Gastroesophageal sphincter (tissue), 4 donors: ENCODE measurements at regions not wholly inside any gene's neighbourhood (a gene's known extent, or its start where the extent isn't known, plus 50 kb on each side); places are given as distances from the start of the nearest gene placed in this dataset.
"Not testable (repeated sequence)": the region's sequence is repeated elsewhere in the genome, so short reads cannot be mapped to it uniquely, and the experiment has no call there.

Experiments used
- ATAC-seq: fragments of 150-250 bp; one replicate; pipeline ENCODE4 v1.9.1; 2016; ENCODE audit warnings: mild to moderate bottlenecking, moderate library complexity
- H3K27ac ChIP-seq, 4 donors: fragments of 200-600 bp; sonication (generic) in 3 of 4; 1 replicate in 3 of 4; 2 replicates in 1 of 4; pipeline ENCODE4 v1.5.1; 2016 to 2019
- H3K27me3 ChIP-seq: fragments of 200-600 bp; sonication (generic); one replicate; pipeline ENCODE4 v1.5.1; 2019
- H3K36me3 ChIP-seq, 2 donors: fragments of 200-600 bp; sonication (generic); one replicate each; pipeline ENCODE4 v1.5.1; 2019; ENCODE audit warnings: control low read depth in 1 of 2
- H3K4me1 ChIP-seq, 3 donors: fragments of 200-600 bp; sonication (generic); 1 replicate in 2 of 3; 2 replicates in 1 of 3; pipeline ENCODE4 v1.5.1; 2016 to 2019; ENCODE audit warnings: control low read depth in 2 of 3
- H3K4me3 ChIP-seq, 2 donors: fragments of 200-600 bp; sonication (generic); one replicate each; pipeline ENCODE4 v1.5.1; 2019; ENCODE audit warnings: mild to moderate bottlenecking in 1 of 2, moderate library complexity in 1 of 2
- H3K9me3 ChIP-seq, 3 donors: fragments of 200-600 bp; sonication (generic); one replicate each; pipeline ENCODE4 v1.5.1; 2017 to 2019; ENCODE audit warnings: control low read depth in 2 of 3
- EP300 ChIP-seq: sonication (generic); formaldehyde crosslinking; IDR thresholded peaks from one replicate; pipeline ENCODE4 v1.6.1; 2017; ENCODE audit warnings: antibody characterized with exemption, mild to moderate bottlenecking
- POLR2A ChIP-seq, 2 donors: fragments of 450-650 bp; IDR thresholded peaks; one replicate each; pipeline ENCODE4 v1.6.1; 2017; ENCODE audit warnings: antibody characterized with exemption in 2 of 2, mild to moderate bottlenecking in 2 of 2, moderate library complexity in 1 of 2
- POLR2AphosphoS5 ChIP-seq: sonication (generic); formaldehyde crosslinking; IDR thresholded peaks from one replicate; pipeline ENCODE4 v1.6.1; 2017; ENCODE audit warnings: antibody characterized with exemption
- WGBS, 2 donors: methylation state at CpG; one replicate each; pipeline ENCODE4 v1.1.5; 2018; ENCODE audit warnings: low coverage in 1 of 2; 5-methylcytosine and 5-hydroxymethylcytosine counted together
- TF ChIP-seq, protein P1 (sequence below), 4 experiments: fragments of 200-600 bp in 2 of 4; fragments of 450-650 bp in 2 of 4; sonication (generic) in 1 of 4; IDR thresholded peaks; one replicate each; pipeline ENCODE4 v1.5.1; 2017 to 2019; ENCODE audit warnings: antibody characterized with exemption in 4 of 4, mild to moderate bottlenecking in 2 of 4, moderate library complexity in 2 of 4

GRCh38 chr22:34623580-34623979 lies 442.4 kb upstream of the ISX start:
- no peaks in the 10 kb centered on the region for H3K4me1 ChIP-seq
- WGBS, 2 donors = 75 to 80% methylated on average over 2 of the region's 4 CpGs
- TF ChIP-seq POLR2AphosphoS5 (no peak), EP300 (no peak), POLR2A (IDR thresholded peaks at IDR 0.05) (no peak)
- TF ChIP-seq, protein P1, sequence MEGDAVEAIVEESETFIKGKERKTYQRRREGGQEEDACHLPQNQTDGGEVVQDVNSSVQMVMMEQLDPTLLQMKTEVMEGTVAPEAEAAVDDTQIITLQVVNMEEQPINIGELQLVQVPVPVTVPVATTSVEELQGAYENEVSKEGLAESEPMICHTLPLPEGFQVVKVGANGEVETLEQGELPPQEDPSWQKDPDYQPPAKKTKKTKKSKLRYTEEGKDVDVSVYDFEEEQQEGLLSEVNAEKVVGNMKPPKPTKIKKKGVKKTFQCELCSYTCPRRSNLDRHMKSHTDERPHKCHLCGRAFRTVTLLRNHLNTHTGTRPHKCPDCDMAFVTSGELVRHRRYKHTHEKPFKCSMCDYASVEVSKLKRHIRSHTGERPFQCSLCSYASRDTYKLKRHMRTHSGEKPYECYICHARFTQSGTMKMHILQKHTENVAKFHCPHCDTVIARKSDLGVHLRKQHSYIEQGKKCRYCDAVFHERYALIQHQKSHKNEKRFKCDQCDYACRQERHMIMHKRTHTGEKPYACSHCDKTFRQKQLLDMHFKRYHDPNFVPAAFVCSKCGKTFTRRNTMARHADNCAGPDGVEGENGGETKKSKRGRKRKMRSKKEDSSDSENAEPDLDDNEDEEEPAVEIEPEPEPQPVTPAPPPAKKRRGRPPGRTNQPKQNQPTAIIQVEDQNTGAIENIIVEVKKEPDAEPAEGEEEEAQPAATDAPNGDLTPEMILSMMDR (IDR thresholded peaks at IDR 0.05) = no peak
- H3K9me3 ChIP-seq = peaks cover 0 to 6% (median 0%) of the 10 kb centered on the region in 3 donors
- no peaks in the 10 kb centered on the region for H3K36me3 ChIP-seq
- ATAC-seq = no peak
- H3K27ac ChIP-seq = no peak overlapping the region
- no peak overlapping the region for H3K4me3 ChIP-seq
- H3K27me3 ChIP-seq = peaks cover 13% of the 10 kb centered on the region

- not testable (repeated sequence) for H3K36me3 ChIP-seq, H3K4me1 ChIP-seq, H3K27ac ChIP-seq, H3K27me3 ChIP-seq, H3K4me3 ChIP-seq, ATAC-seq
- WGBS, 2 donors = no CpG with 5 or more reads among the region's 30 CpGs
- peaks cover 0 to 15% (median 0%) of the 10 kb centered on the region in 3 donors for H3K9me3 ChIP-seq
These were observed 440.1 kb upstream of the ISX start for GRCh38 chr22:34625892-34626291.

GRCh38 chr22:34638128-34638527 lies 427.8 kb upstream of the ISX start:
- Histone ChIP-seq H3K9me3 (no peaks in the 10 kb centered on the region), H3K4me3 (no peak overlapping the region), H3K4me1 (no peaks in the 10 kb centered on the region), H3K27me3 (peaks cover 9% of the 10 kb centered on the region), H3K36me3 (no peaks in the 10 kb centered on the region), H3K27ac (no peak overlapping the region)
- no CpG with 5 or more reads among the region's 2 CpGs for whole genome bisulfite sequencing, 2 donors
- no peak for ATAC-seq
- TF ChIP-seq POLR2AphosphoS5 = no peak
- TF ChIP-seq POLR2A (IDR thresholded peaks at IDR 0.05) = no peak

GRCh38 chr22:34639911-34640310 lies 426.0 kb upstream of the ISX start:
- no peaks in the 10 kb centered on the region for H3K36me3 ChIP-seq
- H3K9me3 ChIP-seq = no peaks in the 10 kb centered on the region
- 49 to 63% methylated on average over 2 to 5 of the region's 5 CpGs for WGBS, 2 donors
- H3K4me1 ChIP-seq = no peaks in the 10 kb centered on the region
- H3K4me3 ChIP-seq = no peak overlapping the region
- peaks cover 9% of the 10 kb centered on the region for H3K27me3 ChIP-seq
- H3K27ac ChIP-seq = no peak overlapping the region
- TF ChIP-seq POLR2A (IDR thresholded peaks at IDR 0.05) (no peak), POLR2AphosphoS5 (no peak), EP300 (no peak)
- TF ChIP-seq, protein P1 (IDR thresholded peaks at IDR 0.05) = no peak
- no peak for ATAC-seq

DNA sequence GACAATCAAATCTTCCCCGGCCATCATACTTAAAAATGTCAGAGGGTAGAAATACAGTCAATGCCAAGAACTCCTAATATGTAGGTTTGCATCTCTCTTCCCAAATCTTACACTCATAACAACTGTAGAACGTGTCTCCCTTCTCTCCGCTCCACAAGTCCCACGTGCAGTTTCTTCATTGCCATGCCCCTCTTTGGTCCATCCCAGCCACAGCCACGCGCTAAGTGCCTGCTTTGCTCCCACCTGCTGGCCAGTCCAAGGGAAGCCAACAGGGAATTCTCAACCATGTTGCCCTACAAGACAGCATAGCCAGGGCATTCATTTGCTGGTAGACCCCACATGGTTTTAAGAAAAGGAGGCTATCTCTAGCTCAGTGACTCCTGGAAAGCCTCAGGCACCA lies 420.6 kb upstream of the ISX start:
- WGBS, 2 donors = 52 to 73% methylated on average over 4 to 6 of the region's 6 CpGs
- peaks cover 7% of the 10 kb centered on the region for H3K27me3 ChIP-seq
- TF ChIP-seq EP300 = no peak
- TF ChIP-seq POLR2AphosphoS5 = no peak
- no peak for TF ChIP-seq POLR2A (IDR thresholded peaks at IDR 0.05)
- TF ChIP-seq, protein P1 (IDR thresholded peaks at IDR 0.05) = no peak
- ATAC-seq = no peak
- no peak overlapping the region for H3K27ac ChIP-seq
- no peaks in the 10 kb centered on the region for H3K9me3 ChIP-seq
- H3K4me3 ChIP-seq = no peak overlapping the region
- no peaks in the 10 kb centered on the region for H3K4me1 ChIP-seq
- H3K36me3 ChIP-seq = no peaks in the 10 kb centered on the region

DNA sequence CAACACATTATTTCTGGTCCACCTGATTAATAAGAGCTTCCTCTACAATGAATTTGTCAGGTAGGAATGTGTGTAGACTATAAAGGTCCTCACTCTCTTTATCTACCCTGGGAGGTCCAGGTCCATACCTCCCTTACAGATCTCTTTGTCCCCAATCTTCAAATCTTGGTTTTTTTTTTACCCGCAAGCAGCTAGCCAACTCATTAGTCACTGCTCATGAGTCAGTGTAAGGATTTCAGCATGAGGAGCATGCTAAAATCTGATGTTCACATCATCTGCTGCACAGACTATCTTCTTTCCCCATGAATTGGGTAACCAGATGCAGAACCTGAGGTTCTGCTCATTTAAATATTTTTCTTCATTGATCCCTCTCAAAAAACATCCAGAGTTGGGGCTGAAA lies 397.0 kb upstream of the ISX start:
- WGBS, 2 donors = 100% methylated on average over 1 of the region's 1 CpG
- Histone ChIP-seq H3K36me3 (no peaks in the 10 kb centered on the region), H3K27me3 (no peaks in the 10 kb centered on the region), H3K27ac (no peak overlapping the region), H3K4me1 (no peaks in the 10 kb centered on the region), H3K4me3 (no peak overlapping the region), H3K9me3 (no peaks in the 10 kb centered on the region)
- TF ChIP-seq POLR2AphosphoS5 (no peak), POLR2A (IDR thresholded peaks at IDR 0.05) (no peak), EP300 (no peak)
- TF ChIP-seq, protein P1 (IDR thresholded peaks at IDR 0.05) = no peak
- ATAC-seq = no peak

- not testable (repeated sequence) for H3K4me3 ChIP-seq, ATAC-seq, H3K27ac ChIP-seq, H3K27me3 ChIP-seq, H3K9me3 ChIP-seq, H3K36me3 ChIP-seq, H3K4me1 ChIP-seq
- WGBS, 2 donors = 74 to 88% methylated on average over 3 to 10 of the region's 17 CpGs
These were observed 382.9 kb upstream of the ISX start for GRCh38 chr22:34683031-34683430.

DNA sequence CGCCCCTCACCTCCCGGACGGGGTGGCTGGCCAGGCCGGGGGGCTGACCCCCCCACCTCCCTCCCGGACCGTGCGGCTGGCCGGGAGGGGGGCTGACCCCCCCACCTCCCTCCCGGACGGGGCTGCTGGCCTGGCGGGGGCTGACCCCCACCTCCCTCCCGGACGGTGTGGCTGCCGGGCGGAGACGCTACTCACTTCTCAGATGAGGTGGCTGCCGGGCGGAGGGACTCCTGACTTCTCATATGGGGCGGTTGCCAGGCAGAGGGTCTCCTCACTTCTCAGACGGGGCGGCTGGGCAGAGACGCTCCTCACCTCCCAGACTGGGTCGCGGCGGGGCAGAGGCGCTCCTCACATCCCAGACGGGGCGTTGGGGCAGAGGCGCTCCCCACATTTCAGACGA lies 381.7 kb upstream of the ISX start:
- not testable (repeated sequence) for H3K27ac ChIP-seq, H3K27me3 ChIP-seq, ATAC-seq, H3K4me3 ChIP-seq, H3K4me1 ChIP-seq, H3K36me3 ChIP-seq, H3K9me3 ChIP-seq
- no CpG with 5 or more reads among the region's 30 CpGs for WGBS, 2 donors
